ENCODE measurements at regions not wholly inside any gene's neighbourhood (a gene's known extent, or its start where the extent isn't known, plus 50 kb on each side); places are given as distances from the start of the nearest gene placed in this dataset.

GRCh38 chr13:44131069-44131614 lies 242.5 kb upstream of the SERP2 start:
- in situ Hi-C loops (cut with MboI): no loop called here
- H3K4me1 ChIP-seq (ENCODE audit: insufficient read depth): peaks cover 35% of the 10 kb centered on the region
- TF ChIP-seq EZH2 (IDR thresholded peaks at IDR 0.05; ENCODE audit: insufficient read depth, poor library complexity, severe bottlenecking): no peak
- TF ChIP-seq EZH2phosphoT487 (IDR thresholded peaks at IDR 0.05; ENCODE audit: insufficient read depth, low read depth): no peak

GRCh38 chr13:44132710-44133109 lies 240.9 kb upstream of the SERP2 start:
- Histone ChIP-seq H3K4me1 (ENCODE audit: insufficient read depth) (peaks cover 35% of the 10 kb centered on the region), H3K27me3 (replicated peaks; ENCODE audit: insufficient read depth) (no peaks in the 10 kb centered on the region), H3K9me2 (ENCODE audit: insufficient read depth) (no peaks in the 10 kb centered on the region), H3K27ac (peak overlapping the region; percentile 51), H4K20me1 (ENCODE audit: insufficient read depth) (no peaks in the 10 kb centered on the region), H3K4me3 (peak overlapping the region; percentile 4; the same call in 1 of the 2 replicates), H3K9me3 (ENCODE audit: low read depth) (no peaks in the 10 kb centered on the region), H3K9ac (no peak overlapping the region), H3F3A (ENCODE audit: insufficient read depth) (peaks cover 22% of the 10 kb centered on the region; the same call in 1 of the 2 replicates), H2AFZ (peak overlapping the region; percentile 78), H3K79me2 (ENCODE audit: insufficient read depth) (no peaks in the 10 kb centered on the region), H3K4me2 (ENCODE audit: unreplicated experiment) (peak overlapping the region; percentile 31), H3K36me3 (ENCODE audit: low read depth) (no peaks in the 10 kb centered on the region)
- DNase-seq: peak; percentile 77
- 27 to 31% methylated on average over 6 of the region's 6 CpGs for WGBS, 2 experiments (ENCODE audit: low coverage in 1 of 2, low lambda C conversion rate in 2 of 2, missing lambda C conversion rate in 2 of 2)
- in situ Hi-C loops (cut with MboI): no loop called here
- TF ChIP-seq EZH2 (IDR thresholded peaks at IDR 0.05; ENCODE audit: insufficient read depth, poor library complexity, severe bottlenecking): no peak
- TF ChIP-seq EZH2phosphoT487 (IDR thresholded peaks at IDR 0.05; ENCODE audit: insufficient read depth, low read depth): no peak

More at GRCh38 chr13:44131069-44131614, 242.5 kb upstream of the SERP2 start:
- Histone ChIP-seq H3K9me3 (ENCODE audit: low read depth) (no peaks in the 10 kb centered on the region), H3K4me3 (no peak overlapping the region), H3K79me2 (ENCODE audit: insufficient read depth) (no peaks in the 10 kb centered on the region), H3K27ac (no peak overlapping the region), H3K36me3 (ENCODE audit: low read depth) (no peaks in the 10 kb centered on the region), H4K20me1 (ENCODE audit: insufficient read depth) (no peaks in the 10 kb centered on the region), H3K27me3 (replicated peaks; ENCODE audit: insufficient read depth) (no peaks in the 10 kb centered on the region), H2AFZ (no peak overlapping the region), H3K4me2 (ENCODE audit: unreplicated experiment) (no peak overlapping the region), H3F3A (ENCODE audit: insufficient read depth) (peaks cover 12% of the 10 kb centered on the region; the same call in 1 of the 2 replicates), H3K9ac (no peak overlapping the region), H3K9me2 (ENCODE audit: insufficient read depth) (no peaks in the 10 kb centered on the region)
- no peak for DNase-seq
- WGBS, 2 experiments (ENCODE audit: low coverage in 1 of 2, low lambda C conversion rate in 2 of 2, missing lambda C conversion rate in 2 of 2): 95% methylated on average over 5 of the region's 5 CpGs

- H3K9me2 ChIP-seq (ENCODE audit: insufficient read depth): no peaks in the 10 kb centered on the region
- no peak overlapping the region for H3K4me2 ChIP-seq (ENCODE audit: unreplicated experiment)
- WGBS, 2 experiments (ENCODE audit: low coverage in 1 of 2, low lambda C conversion rate in 2 of 2, missing lambda C conversion rate in 2 of 2): 96 to 100% methylated on average over 3 of the region's 3 CpGs
- no peaks in the 10 kb centered on the region for H3K79me2 ChIP-seq (ENCODE audit: insufficient read depth)
- H3F3A ChIP-seq (ENCODE audit: insufficient read depth): peaks cover 22% of the 10 kb centered on the region; the same call in 1 of the 2 replicates
- H4K20me1 ChIP-seq (ENCODE audit: insufficient read depth): no peaks in the 10 kb centered on the region
- no peaks in the 10 kb centered on the region for H3K36me3 ChIP-seq (ENCODE audit: low read depth)
- H3K4me1 ChIP-seq (ENCODE audit: insufficient read depth): peaks cover 29% of the 10 kb centered on the region
- no peak overlapping the region for H3K9ac ChIP-seq
- DNase-seq: no peak
- TF ChIP-seq EZH2 (IDR thresholded peaks at IDR 0.05; ENCODE audit: insufficient read depth, poor library complexity, severe bottlenecking): no peak
- no peak for TF ChIP-seq EZH2phosphoT487 (IDR thresholded peaks at IDR 0.05; ENCODE audit: insufficient read depth, low read depth)
- H3K27ac ChIP-seq: no peak overlapping the region
- in situ Hi-C loops (cut with MboI): no loop called here
- H3K27me3 ChIP-seq (replicated peaks; ENCODE audit: insufficient read depth): no peaks in the 10 kb centered on the region
- H3K4me3 ChIP-seq: no peak overlapping the region
- no peaks in the 10 kb centered on the region for H3K9me3 ChIP-seq (ENCODE audit: low read depth)
- peak overlapping the region; percentile 78; the same call in 1 of the 2 replicates for H2AFZ ChIP-seq
Measured at GRCh38 chr13:44133626-44134025, 240.0 kb upstream of the SERP2 start.

GRCh38 chr13:44135566-44135965 lies 238.1 kb upstream of the SERP2 start:
- WGBS, 2 experiments (ENCODE audit: low coverage in 1 of 2, low lambda C conversion rate in 2 of 2, missing lambda C conversion rate in 2 of 2): 42 to 53% methylated on average over 1 of the region's 1 CpG
- no peaks in the 10 kb centered on the region for H3K79me2 ChIP-seq (ENCODE audit: insufficient read depth)
- no peaks in the 10 kb centered on the region for H3K27me3 ChIP-seq (replicated peaks; ENCODE audit: insufficient read depth)
- no peak overlapping the region for H3K4me3 ChIP-seq
- no peak overlapping the region for H3K4me2 ChIP-seq (ENCODE audit: unreplicated experiment)
- no peaks in the 10 kb centered on the region for H4K20me1 ChIP-seq (ENCODE audit: insufficient read depth)
- H3K9me3 ChIP-seq (ENCODE audit: low read depth): no peaks in the 10 kb centered on the region
- H3K9me2 ChIP-seq (ENCODE audit: insufficient read depth): no peaks in the 10 kb centered on the region
- H3K9ac ChIP-seq: no peak overlapping the region
- H3K36me3 ChIP-seq (ENCODE audit: low read depth): no peaks in the 10 kb centered on the region
- in situ Hi-C loops (cut with MboI): no loop called here
- H2AFZ ChIP-seq: 0 out of 2 replicates have a peak overlapping the region, but pooled peaks have one; percentile 7
- TF ChIP-seq EZH2phosphoT487 (IDR thresholded peaks at IDR 0.05; ENCODE audit: insufficient read depth, low read depth) (no peak), EZH2 (IDR thresholded peaks at IDR 0.05; ENCODE audit: insufficient read depth, poor library complexity, severe bottlenecking) (no peak)
- peaks cover 22% of the 10 kb centered on the region; the same call in 1 of the 2 replicates for H3F3A ChIP-seq (ENCODE audit: insufficient read depth)
- H3K4me1 ChIP-seq (ENCODE audit: insufficient read depth): peaks cover 23% of the 10 kb centered on the region
- DNase-seq: peak; percentile 33
- H3K27ac ChIP-seq: no peak overlapping the region

All from GM23248 (cell line).